PFSK-1 (cell line): ENCODE measurements at regions not wholly inside any gene's neighbourhood (a gene's known extent, or its start where the extent isn't known, plus 50 kb on each side); places are given as distances from the start of the nearest gene placed in this dataset.

Experiments
- FOXP2 ChIP-seq: optimal IDR thresholded peaks from 2 replicates; pipeline ENCODE3; 2011; ENCODE audit warnings: borderline replicate concordance, control low read depth, inconsistent platforms; ENCODE audit not compliant: insufficient read depth; ENCODE audit errors: extremely low read length, extremely low read depth
- POLR2AphosphoS5 ChIP-seq: IDR thresholded peaks from 2 replicates; pipeline ENCODE4 v1.6.1; 2012; ENCODE audit warnings: low read depth, mild to moderate bottlenecking, control low read depth, low read length, moderate library complexity
- SIN3A ChIP-seq: IDR thresholded peaks from 2 replicates; pipeline ENCODE4 v1.6.1; 2012; ENCODE audit warnings: mild to moderate bottlenecking, low read length, moderate library complexity, borderline replicate concordance; ENCODE audit not compliant: insufficient read depth
- TAF1 ChIP-seq: IDR thresholded peaks from 2 replicates; pipeline ENCODE4 v1.6.1; 2012; ENCODE audit warnings: low read length, control low read depth, borderline replicate concordance; ENCODE audit not compliant: insufficient read depth
- TF ChIP-seq, protein P1 (sequence below), 2 experiments: IDR thresholded peaks; 2 replicates each; pipeline versions ENCODE4 v1.6.1 to v1.8.0; 2011 to 2012; ENCODE audit warnings: low read depth in 2 of 2, low read length in 2 of 2, control low read depth in 1 of 2, inconsistent platforms in 1 of 2, mild to moderate bottlenecking in 1 of 2, moderate library complexity in 1 of 2; ENCODE audit not compliant: insufficient read depth in 1 of 2

DNA sequence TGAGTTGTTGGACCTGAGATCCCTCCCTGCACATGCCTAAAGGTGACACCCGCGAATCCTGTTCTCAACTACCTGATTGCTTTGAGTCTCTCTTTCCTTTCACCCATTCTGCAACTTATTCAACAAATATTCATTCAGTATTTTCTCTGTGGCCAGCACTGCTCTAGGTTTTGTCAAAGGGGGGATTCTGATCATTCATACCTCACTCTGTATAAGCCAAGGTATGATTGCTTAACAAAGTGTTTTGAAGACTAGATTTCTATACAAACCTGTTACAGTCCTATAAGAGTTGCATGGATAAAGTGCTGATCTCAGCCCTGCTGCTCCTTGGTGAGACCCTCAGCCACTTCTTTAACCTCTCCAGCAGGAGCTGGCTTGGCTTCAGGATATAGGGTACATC is 409.7 kb downstream of the KCNRG start:
- no peak for TF ChIP-seq FOXP2
- TF ChIP-seq SIN3A, result no peak
- no peak for TF ChIP-seq POLR2AphosphoS5
- TF ChIP-seq, protein P1, sequence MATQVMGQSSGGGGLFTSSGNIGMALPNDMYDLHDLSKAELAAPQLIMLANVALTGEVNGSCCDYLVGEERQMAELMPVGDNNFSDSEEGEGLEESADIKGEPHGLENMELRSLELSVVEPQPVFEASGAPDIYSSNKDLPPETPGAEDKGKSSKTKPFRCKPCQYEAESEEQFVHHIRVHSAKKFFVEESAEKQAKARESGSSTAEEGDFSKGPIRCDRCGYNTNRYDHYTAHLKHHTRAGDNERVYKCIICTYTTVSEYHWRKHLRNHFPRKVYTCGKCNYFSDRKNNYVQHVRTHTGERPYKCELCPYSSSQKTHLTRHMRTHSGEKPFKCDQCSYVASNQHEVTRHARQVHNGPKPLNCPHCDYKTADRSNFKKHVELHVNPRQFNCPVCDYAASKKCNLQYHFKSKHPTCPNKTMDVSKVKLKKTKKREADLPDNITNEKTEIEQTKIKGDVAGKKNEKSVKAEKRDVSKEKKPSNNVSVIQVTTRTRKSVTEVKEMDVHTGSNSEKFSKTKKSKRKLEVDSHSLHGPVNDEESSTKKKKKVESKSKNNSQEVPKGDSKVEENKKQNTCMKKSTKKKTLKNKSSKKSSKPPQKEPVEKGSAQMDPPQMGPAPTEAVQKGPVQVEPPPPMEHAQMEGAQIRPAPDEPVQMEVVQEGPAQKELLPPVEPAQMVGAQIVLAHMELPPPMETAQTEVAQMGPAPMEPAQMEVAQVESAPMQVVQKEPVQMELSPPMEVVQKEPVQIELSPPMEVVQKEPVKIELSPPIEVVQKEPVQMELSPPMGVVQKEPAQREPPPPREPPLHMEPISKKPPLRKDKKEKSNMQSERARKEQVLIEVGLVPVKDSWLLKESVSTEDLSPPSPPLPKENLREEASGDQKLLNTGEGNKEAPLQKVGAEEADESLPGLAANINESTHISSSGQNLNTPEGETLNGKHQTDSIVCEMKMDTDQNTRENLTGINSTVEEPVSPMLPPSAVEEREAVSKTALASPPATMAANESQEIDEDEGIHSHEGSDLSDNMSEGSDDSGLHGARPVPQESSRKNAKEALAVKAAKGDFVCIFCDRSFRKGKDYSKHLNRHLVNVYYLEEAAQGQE (IDR thresholded peaks at IDR 0.05; ENCODE audit: insufficient read depth in 1 of 2, low read depth in 2 of 2, low read length in 2 of 2), result no peak
- TF ChIP-seq TAF1, result no peak

DNA sequence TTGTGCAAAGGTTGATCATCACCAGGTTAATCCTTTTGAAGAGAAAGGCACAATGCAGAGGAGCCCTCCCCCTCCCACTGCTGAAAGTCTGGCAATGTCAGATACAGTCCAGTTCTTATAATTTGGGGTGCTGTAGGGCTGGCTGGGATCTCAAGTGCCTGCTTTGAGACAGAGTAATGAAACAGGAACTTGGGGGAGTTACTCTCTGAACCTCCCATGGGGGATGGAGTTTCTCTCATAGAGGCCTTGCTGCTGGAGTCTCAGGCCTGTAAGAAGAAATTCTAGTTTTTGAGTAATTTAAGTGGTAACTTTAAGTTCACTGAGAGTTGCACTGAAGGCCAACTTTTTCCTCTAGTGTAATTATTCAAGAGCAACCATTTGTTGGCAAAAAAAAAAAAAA is 410.5 kb downstream of the KCNRG start:
- TF ChIP-seq POLR2AphosphoS5, result no peak
- no peak for TF ChIP-seq FOXP2
- TF ChIP-seq SIN3A, result no peak
- TF ChIP-seq, protein P1 (IDR thresholded peaks at IDR 0.05; ENCODE audit: insufficient read depth in 1 of 2, low read depth in 2 of 2, low read length in 2 of 2), result no peak
- TF ChIP-seq TAF1, result no peak

DNA sequence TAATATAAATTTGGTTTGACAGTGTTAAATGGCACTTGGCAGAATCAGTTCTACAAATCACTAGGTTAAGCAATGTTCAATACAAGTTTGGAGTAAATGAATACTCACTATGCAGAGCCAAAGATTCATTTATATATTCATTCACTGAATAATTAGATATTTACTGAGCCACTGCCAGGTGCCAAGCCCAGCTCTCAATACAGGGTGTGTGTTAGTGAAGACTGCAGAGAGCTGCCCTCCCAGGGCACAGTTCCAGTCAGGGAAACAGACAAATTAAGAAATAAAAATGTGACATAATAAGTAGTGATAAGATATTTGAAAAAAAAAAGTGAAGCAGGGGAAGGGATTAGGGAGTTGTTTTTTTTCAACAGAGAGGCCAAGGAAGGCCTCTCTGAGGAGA is 411.7 kb downstream of the KCNRG start:
- no peak for TF ChIP-seq POLR2AphosphoS5
- TF ChIP-seq FOXP2, result no peak
- TF ChIP-seq TAF1, result no peak
- TF ChIP-seq, protein P1 (IDR thresholded peaks at IDR 0.05; ENCODE audit: insufficient read depth in 1 of 2, low read depth in 2 of 2, low read length in 2 of 2), result no peak
- no peak for TF ChIP-seq SIN3A

DNA sequence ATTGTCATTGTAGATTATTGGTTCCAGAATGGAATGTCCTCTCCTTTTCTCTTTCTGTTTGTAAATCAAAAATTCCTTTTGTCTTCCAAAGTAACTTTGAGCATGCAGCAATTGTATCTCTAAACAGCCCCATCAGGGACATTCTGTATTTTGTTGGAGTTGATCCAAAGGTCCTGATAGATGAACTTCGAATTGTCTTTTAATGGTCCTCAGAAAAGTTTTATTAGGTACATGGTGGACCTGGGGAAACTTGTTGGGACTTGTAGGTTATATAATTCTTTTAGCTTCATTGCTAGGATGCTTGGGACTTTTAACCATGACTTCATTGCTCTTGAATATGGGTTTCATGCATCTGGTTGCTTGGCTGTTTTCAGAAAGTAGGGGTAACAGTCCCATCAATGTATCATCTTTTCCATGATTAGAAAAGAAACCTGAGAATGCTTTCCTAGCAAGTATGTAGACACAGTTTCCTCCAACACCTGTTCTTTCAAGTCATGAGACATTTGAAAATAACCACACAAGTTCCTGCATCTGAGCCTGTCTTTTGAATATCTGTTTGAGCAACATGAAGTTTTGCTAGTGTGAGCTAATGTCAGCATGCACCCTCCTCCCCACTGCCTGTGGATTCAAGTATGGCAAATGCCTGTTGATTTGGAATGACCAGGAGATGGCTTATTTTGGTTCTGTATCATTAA is 413.1 kb downstream of the KCNRG start:
- no peak for TF ChIP-seq FOXP2
- TF ChIP-seq, protein P1 (IDR thresholded peaks at IDR 0.05; ENCODE audit: insufficient read depth in 1 of 2, low read depth in 2 of 2, low read length in 2 of 2), result no peak
- no peak for TF ChIP-seq POLR2AphosphoS5
- no peak for TF ChIP-seq TAF1
- no peak for TF ChIP-seq SIN3A
